ENCODE measurements at regions not wholly inside any gene's neighbourhood (a gene's known extent, or its start where the extent isn't known, plus 50 kb on each side); places are given as distances from the start of the nearest gene placed in this dataset.

- in situ Hi-C loops (cut with MboI; ENCODE audit: low sequenced_read_pairs): no loop called here
Observed at GRCh38 chr13:48842316-48842715, 133.4 kb upstream of the FNDC3A start.

GRCh38 chr13:48843630-48844380 lies 131.9 kb upstream of the FNDC3A start:
- in situ Hi-C loops (cut with MboI; ENCODE audit: low sequenced_read_pairs): no loop called here

GRCh38 chr13:48844676-48845075 lies 131.0 kb upstream of the FNDC3A start:
- in situ Hi-C loops (cut with MboI; ENCODE audit: low sequenced_read_pairs): no loop called here

DNA sequence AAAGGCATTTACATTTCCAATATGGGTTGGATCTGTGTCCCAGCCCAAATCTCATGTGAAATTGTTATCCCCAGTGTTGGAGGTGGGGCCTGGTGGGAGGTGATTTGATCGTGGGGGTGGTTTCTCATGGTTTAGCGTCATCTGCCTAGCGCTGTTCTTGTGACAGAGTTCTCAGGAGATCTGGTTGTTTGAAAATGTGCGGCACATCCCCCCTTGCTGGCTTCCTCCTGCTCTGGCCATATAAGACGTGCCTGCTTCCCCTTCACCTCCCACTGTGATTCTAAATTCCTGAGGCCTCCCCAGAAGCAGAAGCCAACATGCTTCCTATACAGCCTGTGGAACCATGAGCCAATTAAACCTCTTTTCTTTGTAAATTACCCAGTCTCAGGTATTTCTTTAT lies 126.2 kb upstream of the FNDC3A start:
- in situ Hi-C loops (cut with MboI; ENCODE audit: low sequenced_read_pairs): no loop called here

- in situ Hi-C loops (cut with MboI; ENCODE audit: low sequenced_read_pairs): no loop called here
Observed at GRCh38 chr13:48851707-48852106, 124.0 kb upstream of the FNDC3A start.

DNA sequence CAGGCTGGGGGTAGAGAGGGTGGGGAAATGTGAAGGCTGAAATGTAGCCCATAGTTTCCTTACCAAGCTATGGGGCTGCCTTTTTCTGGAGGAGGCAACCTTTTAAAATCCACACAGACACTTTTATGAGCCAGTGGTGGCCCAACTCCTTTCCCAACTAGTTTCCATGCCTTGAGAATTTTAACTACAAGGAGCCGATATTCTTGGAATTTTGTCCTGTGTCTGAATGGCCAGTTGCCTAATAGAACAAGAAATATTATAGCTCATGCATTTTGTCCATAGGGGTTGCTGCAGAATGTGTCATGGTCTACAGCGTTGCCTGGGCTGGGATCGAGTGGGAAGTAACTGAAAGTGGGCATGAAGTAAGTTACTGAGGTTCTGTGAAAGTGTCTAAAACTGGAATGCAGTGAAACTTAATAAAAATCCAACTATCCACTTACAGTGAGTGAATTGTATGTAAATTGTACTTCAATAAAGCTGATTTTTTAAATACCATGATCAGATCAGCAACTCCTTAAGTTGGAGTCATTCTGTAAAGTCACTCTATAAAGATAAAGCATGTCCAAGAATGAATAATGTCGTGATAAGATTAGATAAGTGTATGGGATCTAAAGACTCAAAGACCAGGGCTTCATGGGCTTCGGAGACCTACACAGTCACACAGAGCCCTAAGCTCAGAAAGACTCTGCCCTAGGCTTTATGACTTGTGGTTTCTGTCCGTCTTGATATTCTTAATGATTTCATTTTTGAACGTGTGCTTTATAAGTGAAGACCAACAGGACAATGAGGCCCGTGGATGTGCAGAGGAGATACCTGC lies 122.6 kb upstream of the FNDC3A start:
- in situ Hi-C loops (cut with MboI; ENCODE audit: low sequenced_read_pairs): no loop called here

DNA sequence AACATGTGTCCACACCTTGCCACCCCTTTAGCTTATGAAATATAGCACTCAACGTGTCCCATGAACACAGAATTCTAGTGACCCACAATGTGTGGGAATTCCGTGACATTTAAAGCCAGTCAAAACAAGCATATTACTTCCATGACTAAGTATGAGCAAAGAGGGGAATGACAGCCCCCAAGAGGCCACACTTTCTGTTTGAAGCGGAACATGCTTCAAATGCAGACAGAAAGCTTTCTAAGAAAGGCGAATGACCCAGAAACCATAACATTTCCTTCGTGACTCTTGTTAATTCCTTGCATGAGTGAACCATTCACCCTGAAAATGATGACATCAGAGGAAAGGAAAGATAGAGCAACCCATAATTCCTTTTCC lies 122.0 kb upstream of the FNDC3A start:
- in situ Hi-C loops (cut with MboI; ENCODE audit: low sequenced_read_pairs): no loop called here

DNA sequence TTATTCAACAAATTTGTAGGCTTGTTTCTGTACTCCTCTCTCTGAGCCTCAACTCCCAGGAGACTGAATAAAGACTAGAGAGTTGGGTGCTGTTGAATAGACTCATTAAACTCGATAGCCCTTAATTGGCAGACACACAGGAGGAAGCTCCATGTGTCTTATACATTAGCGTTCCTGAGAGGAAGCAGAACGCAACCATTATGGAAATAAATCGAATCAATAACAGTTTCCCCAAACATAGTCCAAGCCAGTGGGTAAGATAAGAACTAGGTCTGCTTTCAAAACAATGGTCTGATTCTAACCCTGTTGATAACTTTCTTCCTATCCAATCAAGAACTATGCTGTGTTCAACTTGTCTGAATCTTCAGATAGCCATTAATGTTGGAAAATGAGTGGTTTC lies 118.1 kb upstream of the FNDC3A start:
- in situ Hi-C loops (cut with MboI; ENCODE audit: low sequenced_read_pairs): no loop called here

DNA sequence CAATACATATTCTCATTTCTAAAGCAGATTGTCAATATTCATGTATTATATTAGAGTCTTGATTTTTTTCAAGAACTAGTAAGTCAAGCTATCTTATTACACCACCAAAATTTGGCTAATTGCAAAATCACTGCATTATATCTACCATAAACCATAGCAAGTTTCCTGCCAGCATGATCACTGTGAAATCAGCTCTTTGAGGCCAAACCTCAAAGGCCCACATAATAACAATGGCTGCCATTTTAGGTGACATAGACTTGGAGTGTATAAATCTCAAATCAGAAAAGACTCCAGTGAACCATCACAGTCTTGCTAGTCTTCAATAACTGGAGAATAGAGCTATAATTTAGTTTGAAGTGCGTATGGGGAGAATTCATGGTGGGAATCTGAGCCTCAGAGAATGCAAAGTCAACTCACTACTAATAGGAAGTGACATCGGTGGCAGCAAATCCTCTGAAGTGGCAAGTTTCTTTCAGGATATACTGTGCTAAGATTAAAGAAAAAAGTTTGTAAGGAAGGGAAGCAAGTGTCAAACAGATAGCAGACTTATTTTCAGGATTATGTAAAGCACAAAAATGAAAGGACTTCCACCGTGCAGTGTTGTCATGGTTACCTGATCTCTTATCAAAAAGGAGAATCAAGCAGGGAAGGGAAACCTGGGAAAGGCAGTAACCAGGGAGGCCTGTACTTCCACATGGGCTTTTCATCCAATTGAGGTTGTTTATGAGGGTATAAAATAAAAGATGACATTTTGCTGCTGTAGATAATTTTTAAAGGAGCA lies 117.4 kb upstream of the FNDC3A start:
- in situ Hi-C loops (cut with MboI; ENCODE audit: low sequenced_read_pairs): no loop called here

DNA sequence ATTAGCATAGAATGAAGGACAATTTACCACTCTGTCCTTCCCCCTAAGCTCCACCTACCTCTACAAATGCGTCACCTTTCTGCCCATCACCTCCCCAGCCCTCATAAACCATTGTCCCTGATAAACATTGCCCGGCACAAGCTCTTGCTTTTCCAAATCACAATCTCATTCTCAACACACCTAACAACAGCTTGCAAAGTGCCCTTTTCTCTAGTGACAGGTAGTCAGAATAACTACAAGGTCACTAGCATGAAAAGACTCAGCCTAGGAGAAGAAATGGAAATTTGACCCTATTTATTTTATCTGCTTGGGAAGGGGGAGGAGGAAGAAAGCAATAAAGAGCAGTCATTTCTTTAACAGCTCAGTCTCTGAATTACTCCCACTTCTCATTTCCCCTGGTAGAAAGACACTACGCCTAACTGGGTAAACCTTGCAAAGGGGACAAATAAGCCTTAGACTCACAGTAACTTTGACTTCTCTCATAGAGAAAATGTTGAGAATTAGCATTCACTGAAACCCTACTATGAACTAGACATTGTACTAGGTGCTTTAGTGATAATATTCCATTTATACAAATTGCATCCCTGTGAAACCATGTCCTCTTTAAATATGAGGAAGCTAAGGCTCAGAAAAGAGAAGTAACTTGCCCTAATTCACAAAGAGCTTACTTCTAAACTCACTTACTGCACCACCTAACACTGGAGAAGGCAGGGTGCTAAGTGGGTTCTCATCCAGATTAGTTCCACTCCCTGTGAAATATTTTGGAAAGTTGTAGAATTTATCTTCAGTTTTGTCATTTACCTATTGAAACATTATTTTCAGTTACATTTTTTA lies 116.2 kb upstream of the FNDC3A start:
- in situ Hi-C loops (cut with MboI; ENCODE audit: low sequenced_read_pairs): no loop called here

DNA sequence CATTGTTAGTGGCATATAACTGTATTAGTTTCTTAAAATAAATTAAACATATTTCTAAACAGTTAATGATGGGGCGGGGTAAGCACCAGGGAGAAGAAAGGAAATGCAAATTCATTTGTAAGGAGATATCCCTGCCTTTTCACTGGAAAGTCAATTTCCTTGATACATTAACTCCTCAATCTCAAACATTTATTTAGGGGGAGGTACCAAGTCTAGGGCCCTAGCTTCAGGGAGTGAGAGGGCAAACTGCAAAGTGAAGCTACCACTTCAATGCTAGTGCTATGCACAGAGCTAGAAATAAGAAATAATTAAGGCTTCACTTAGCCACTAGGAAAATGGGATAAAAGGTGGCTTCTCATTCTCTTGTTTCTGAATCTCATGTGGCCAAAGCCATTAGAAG lies 115.3 kb upstream of the FNDC3A start:
- in situ Hi-C loops (cut with MboI; ENCODE audit: low sequenced_read_pairs): no loop called here

- in situ Hi-C loops (cut with MboI; ENCODE audit: low sequenced_read_pairs): no loop called here
Observed at GRCh38 chr13:48862572-48862971, 113.1 kb upstream of the FNDC3A start.

DNA sequence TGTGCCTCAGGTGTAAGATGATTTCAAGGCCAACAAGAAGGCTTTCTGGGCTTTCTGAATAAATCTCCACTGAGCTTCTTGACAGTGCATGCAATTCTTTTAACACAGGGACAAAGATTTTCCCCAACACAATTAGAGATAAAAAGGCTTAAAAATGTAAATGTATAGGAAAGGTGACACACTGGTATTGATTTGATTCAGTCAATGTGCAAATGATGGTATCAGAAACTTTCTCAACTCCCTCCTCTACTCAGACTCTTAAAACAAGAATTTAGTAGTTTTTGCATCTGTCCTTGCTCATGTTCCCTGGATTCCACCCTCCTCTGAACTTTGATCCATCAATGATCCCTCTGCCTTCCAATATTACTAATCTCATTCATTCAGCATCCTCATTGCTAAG lies 111.6 kb upstream of the FNDC3A start:
- in situ Hi-C loops (cut with MboI; ENCODE audit: low sequenced_read_pairs): no loop called here

GRCh38 chr13:48866249-48866648 lies 109.5 kb upstream of the FNDC3A start:
- in situ Hi-C loops (cut with MboI; ENCODE audit: low sequenced_read_pairs): no loop called here

GRCh38 chr13:48873081-48873480 lies 102.6 kb upstream of the FNDC3A start:
- in situ Hi-C loops (cut with MboI; ENCODE audit: low sequenced_read_pairs): no loop called here

DNA sequence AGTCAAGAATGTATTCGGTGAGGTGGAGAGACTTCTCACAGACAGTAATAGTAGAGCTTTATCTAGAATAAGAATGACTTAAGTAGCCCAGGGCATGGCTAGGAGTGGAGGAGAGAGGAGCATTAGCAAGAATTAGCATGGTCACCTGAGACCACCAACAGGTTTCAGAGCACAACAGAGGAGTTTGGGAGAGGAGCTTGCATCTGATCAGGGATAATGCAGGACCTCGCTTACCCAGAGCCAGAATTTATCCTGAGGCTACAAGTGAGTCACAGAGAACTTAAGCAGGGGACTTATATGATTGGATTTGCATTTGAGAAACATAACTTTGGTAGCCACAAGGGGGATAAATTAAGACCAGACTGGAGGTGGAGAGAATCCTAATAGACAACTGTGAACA lies 102.1 kb upstream of the FNDC3A start:
- in situ Hi-C loops (cut with MboI; ENCODE audit: low sequenced_read_pairs): no loop called here

GRCh38 chr13:48874165-48874564 lies 101.5 kb upstream of the FNDC3A start:
- in situ Hi-C loops (cut with MboI; ENCODE audit: low sequenced_read_pairs): no loop called here

GRCh38 chr13:48875047-48875446 lies 100.7 kb upstream of the FNDC3A start:
- in situ Hi-C loops (cut with MboI; ENCODE audit: low sequenced_read_pairs): no loop called here

- in situ Hi-C loops (cut with MboI; ENCODE audit: low sequenced_read_pairs): no loop called here
Observed at GRCh38 chr13:48876289-48876688, 99.4 kb upstream of the FNDC3A start.

DNA sequence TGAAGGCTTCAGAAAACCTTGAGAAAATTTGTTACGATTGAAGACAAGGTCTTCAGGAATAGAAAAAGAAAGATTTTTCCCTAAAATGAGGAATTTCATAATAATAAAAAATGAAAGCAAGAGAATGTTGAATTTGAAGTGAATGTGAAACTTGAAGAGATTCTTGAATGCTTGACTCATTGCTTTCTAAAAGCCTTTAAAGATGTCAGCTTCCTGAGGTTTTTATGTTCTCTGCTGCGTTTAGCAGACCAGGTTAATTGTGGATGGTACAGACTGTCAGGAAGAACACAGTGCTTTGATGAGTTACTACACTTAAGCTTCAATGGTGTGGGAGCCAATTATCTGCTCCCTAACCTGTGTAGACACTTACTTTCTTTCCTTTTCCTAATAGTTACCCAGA lies 96.3 kb upstream of the FNDC3A start:
- in situ Hi-C loops (cut with MboI; ENCODE audit: low sequenced_read_pairs): no loop called here

- in situ Hi-C loops (cut with MboI; ENCODE audit: low sequenced_read_pairs): no loop called here
Observed at GRCh38 chr13:48879854-48880253, 95.9 kb upstream of the FNDC3A start.

Data from HL-60/S4 treated with phorbol 12-myristate 13-acetate at 8.2 ng/mL for 4 days and 3 days (cell line).